Fibroblast of lung (primary cell): ENCODE measurements at regions not wholly inside any gene's neighbourhood (a gene's known extent, or its start where the extent isn't known, plus 50 kb on each side); places are given as distances from the start of the nearest gene placed in this dataset.

Experiments used
- CTCF ChIP-seq, 2 donors: IDR thresholded peaks in 1 of 2; conservative IDR thresholded peaks in 1 of 2; 1 replicate in 1 of 2; 2 replicates in 1 of 2; pipeline ENCODE4 v1.5.1; 2011 to 2012; ENCODE audit warnings: low read length in 2 of 2, control low read depth in 1 of 2, inconsistent platforms in 1 of 2, low read depth in 1 of 2, mild to moderate bottlenecking in 1 of 2
- EZH2 ChIP-seq: IDR thresholded peaks from 2 replicates; pipeline ENCODE4 v1.5.1; 2012; ENCODE audit warnings: low read length, control low read depth, mild to moderate bottlenecking; ENCODE audit errors: missing control alignments

DNA sequence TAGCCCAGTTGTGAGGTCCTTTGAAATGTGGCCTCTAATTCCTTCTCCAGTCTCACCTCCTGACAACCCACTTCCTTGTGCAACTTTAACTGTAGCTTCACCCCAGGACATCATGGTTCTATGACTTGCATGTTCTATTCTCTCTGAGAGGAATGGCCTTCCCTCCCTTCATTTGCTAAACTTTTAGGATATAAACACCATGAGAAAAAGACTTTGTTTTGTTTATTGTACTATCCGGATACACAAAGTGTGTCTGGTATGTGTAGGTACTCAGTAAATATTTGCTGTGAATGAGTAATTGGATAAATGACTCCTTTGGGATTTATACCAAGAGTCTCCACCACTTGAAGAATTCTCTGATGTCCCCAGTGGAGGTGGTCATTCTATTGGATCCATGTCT is 547.6 kb downstream of the INSC start:
- TF ChIP-seq EZH2, result no peak
- no peak for TF ChIP-seq CTCF (conservative IDR thresholded peaks at IDR 0.05 in 1 of 2, IDR thresholded peaks at IDR 0.05 in 1 of 2; ENCODE audit: low read depth in 1 of 2, low read length in 2 of 2)
